ENCODE measurements at regions not wholly inside any gene's neighbourhood (a gene's known extent, or its start where the extent isn't known, plus 50 kb on each side); places are given as distances from the start of the nearest gene placed in this dataset.

DNA sequence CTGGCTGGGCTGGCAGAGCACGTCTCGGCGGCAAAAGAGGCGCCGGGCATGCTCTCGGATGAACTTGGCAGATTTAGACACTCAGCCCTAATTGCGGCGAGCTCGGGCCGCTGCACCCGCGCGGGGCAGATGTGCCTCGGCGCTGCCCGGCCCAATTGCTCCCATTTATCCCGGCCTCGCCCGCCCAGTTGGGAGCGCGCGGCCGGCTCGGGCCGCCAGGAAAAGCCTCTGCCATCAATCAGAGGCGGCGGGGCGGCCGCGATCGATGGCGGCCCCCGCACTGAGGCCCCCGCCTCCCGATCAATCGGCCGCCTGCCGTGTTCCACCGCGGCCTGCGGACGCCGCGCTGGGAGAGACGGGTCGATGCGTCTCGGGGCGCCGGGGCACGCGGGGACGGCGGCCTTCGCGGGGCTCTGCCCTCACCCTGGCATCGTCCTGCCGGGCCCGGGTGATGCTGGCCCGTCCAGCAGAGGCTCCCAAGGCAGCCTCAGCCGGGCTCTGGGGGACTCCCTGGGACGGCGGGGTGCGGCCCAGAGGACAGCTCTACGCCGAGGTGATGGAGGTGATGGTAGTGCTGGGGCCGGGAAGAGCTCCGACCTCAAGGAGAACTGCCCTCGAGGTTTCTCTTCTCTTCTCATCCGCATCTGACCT is 200.9 kb upstream of the N4BP1 start:
- no peak for FAIRE-seq
- Histone ChIP-seq H3K27ac (ENCODE audit: low read depth in 2 of 2, low read length in 2 of 2) (no peak overlapping the region), H3K4me1 (ENCODE audit: control insufficient read depth in 2 of 3, insufficient read depth in 2 of 3, low read depth in 1 of 3, low read length in 3 of 3) (no peaks in the 10 kb centered on the region), H3K36me3 (ENCODE audit: control insufficient read depth in 2 of 3, insufficient read depth in 3 of 3, low read length in 3 of 3) (no peaks in the 10 kb centered on the region), H3K9me3 (ENCODE audit: control insufficient read depth in 2 of 3, insufficient read depth in 1 of 3, low read length in 3 of 3) (no peaks in the 10 kb centered on the region), H3K27me3 (ENCODE audit: control insufficient read depth, insufficient read depth, low read length) (peaks cover 19% of the 10 kb centered on the region), H3K4me3 (ENCODE audit: low read length in 3 of 3) (no peak overlapping the region), H3K9ac (ENCODE audit: low read length in 3 of 3) (no peak overlapping the region)
- TF ChIP-seq, protein P1, sequence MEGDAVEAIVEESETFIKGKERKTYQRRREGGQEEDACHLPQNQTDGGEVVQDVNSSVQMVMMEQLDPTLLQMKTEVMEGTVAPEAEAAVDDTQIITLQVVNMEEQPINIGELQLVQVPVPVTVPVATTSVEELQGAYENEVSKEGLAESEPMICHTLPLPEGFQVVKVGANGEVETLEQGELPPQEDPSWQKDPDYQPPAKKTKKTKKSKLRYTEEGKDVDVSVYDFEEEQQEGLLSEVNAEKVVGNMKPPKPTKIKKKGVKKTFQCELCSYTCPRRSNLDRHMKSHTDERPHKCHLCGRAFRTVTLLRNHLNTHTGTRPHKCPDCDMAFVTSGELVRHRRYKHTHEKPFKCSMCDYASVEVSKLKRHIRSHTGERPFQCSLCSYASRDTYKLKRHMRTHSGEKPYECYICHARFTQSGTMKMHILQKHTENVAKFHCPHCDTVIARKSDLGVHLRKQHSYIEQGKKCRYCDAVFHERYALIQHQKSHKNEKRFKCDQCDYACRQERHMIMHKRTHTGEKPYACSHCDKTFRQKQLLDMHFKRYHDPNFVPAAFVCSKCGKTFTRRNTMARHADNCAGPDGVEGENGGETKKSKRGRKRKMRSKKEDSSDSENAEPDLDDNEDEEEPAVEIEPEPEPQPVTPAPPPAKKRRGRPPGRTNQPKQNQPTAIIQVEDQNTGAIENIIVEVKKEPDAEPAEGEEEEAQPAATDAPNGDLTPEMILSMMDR (IDR thresholded peaks at IDR 0.05; ENCODE audit: borderline replicate concordance, extremely low read depth, insufficient read depth) = no peak
- intact Hi-C loops (cut with DNase I) = no loop called here
- no peak for DNase-seq

DNA sequence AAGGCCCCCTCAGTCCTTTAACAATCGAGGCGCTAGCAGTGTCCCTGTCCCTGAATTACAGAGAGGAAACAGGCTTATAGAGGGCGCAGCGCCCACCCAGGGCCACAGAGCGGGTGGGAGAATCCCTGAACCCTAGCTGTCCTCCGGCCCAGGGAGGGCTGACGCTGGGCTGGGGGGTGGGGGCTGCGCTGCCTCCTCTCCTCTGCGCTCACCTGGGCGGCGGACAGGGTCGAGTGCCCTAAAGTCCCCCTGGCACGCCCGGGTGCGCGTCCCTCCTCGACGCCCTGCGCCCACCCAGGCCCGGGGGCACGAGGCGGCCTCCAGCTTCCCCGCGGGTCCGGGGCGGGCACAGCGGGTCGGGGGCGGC is 200.4 kb upstream of the N4BP1 start:
- H3K9me3 ChIP-seq (ENCODE audit: control insufficient read depth in 2 of 3, insufficient read depth in 1 of 3, low read length in 3 of 3) = no peaks in the 10 kb centered on the region
- no peaks in the 10 kb centered on the region for H3K36me3 ChIP-seq (ENCODE audit: control insufficient read depth in 2 of 3, insufficient read depth in 3 of 3, low read length in 3 of 3)
- no peak overlapping the region for H3K27ac ChIP-seq (ENCODE audit: low read depth in 2 of 2, low read length in 2 of 2)
- DNase-seq = no peak
- peaks cover 19% of the 10 kb centered on the region for H3K27me3 ChIP-seq (ENCODE audit: control insufficient read depth, insufficient read depth, low read length)
- no peak overlapping the region for H3K9ac ChIP-seq (ENCODE audit: low read length in 3 of 3)
- no peak for FAIRE-seq
- H3K4me1 ChIP-seq (ENCODE audit: control insufficient read depth in 2 of 3, insufficient read depth in 2 of 3, low read depth in 1 of 3, low read length in 3 of 3) = no peaks in the 10 kb centered on the region
- TF ChIP-seq, protein P1 (IDR thresholded peaks at IDR 0.05; ENCODE audit: borderline replicate concordance, extremely low read depth, insufficient read depth) = no peak
- H3K4me3 ChIP-seq (ENCODE audit: low read length in 3 of 3) = no peak overlapping the region
- intact Hi-C loops (cut with DNase I) = no loop called here

DNA sequence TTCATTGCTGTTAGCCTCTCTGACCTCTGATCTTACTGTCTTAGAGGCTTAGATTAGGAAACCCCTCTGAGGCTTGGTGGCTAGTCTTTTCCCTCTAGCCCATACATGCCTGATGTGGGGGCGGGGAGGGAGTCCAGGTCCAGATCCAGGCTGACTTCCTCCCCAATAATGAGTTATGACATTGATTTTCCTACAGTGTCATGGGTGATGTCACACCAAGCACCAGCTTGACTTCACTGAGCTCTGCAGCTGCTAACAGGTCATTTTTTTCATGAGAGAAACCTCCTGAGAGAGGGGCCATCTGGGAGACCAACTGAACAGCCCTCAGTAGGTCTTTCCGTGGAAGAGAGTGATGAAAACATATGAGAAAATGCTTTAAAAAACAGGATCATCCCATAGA is 180.2 kb upstream of the N4BP1 start:
- TF ChIP-seq, protein P1 (IDR thresholded peaks at IDR 0.05; ENCODE audit: borderline replicate concordance, extremely low read depth, insufficient read depth) = no peak
- Histone ChIP-seq H3K27ac (ENCODE audit: low read depth in 2 of 2, low read length in 2 of 2) (no peak overlapping the region), H3K4me3 (ENCODE audit: low read length in 3 of 3) (no peak overlapping the region), H3K36me3 (ENCODE audit: control insufficient read depth in 2 of 3, insufficient read depth in 3 of 3, low read length in 3 of 3) (no peaks in the 10 kb centered on the region), H3K9me3 (ENCODE audit: control insufficient read depth in 2 of 3, insufficient read depth in 1 of 3, low read length in 3 of 3) (no peaks in the 10 kb centered on the region), H3K27me3 (ENCODE audit: control insufficient read depth, insufficient read depth, low read length) (no peaks in the 10 kb centered on the region), H3K4me1 (ENCODE audit: control insufficient read depth in 2 of 3, insufficient read depth in 2 of 3, low read depth in 1 of 3, low read length in 3 of 3) (no peaks in the 10 kb centered on the region), H3K9ac (ENCODE audit: low read length in 3 of 3) (no peak overlapping the region)
- FAIRE-seq = no peak
- intact Hi-C loops (cut with DNase I) = no loop called here
- no peak for DNase-seq

DNA sequence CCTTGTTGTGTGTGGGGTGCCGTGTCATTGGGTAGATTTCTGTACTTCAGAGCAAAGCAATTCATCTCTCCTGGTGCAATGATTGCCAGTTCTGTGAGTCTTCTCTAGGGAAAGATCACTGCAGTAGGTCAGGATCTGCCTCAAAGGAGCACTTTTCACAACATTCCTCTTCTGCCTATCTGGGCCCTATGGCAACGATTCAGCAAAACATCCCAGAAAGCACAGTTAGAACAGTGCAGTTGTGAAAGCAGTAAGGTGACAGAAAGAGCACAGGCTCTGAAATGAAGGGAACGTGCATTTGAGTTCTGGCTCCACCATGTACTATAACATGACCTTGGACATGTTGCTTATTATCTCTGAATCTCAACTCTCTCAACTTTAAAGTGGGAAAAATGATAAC is 178.5 kb upstream of the N4BP1 start:
- DNase-seq (no peak), FAIRE-seq (no peak)
- no peak overlapping the region for H3K9ac ChIP-seq (ENCODE audit: low read length in 3 of 3)
- intact Hi-C loops (cut with DNase I) = no loop called here
- H3K9me3 ChIP-seq (ENCODE audit: control insufficient read depth in 2 of 3, insufficient read depth in 1 of 3, low read length in 3 of 3) = no peaks in the 10 kb centered on the region
- H3K36me3 ChIP-seq (ENCODE audit: control insufficient read depth in 2 of 3, insufficient read depth in 3 of 3, low read length in 3 of 3) = no peaks in the 10 kb centered on the region
- no peak overlapping the region for H3K27ac ChIP-seq (ENCODE audit: low read depth in 2 of 2, low read length in 2 of 2)
- TF ChIP-seq, protein P1 (IDR thresholded peaks at IDR 0.05; ENCODE audit: borderline replicate concordance, extremely low read depth, insufficient read depth) = no peak
- H3K4me1 ChIP-seq (ENCODE audit: control insufficient read depth in 2 of 3, insufficient read depth in 2 of 3, low read depth in 1 of 3, low read length in 3 of 3) = no peaks in the 10 kb centered on the region
- no peaks in the 10 kb centered on the region for H3K27me3 ChIP-seq (ENCODE audit: control insufficient read depth, insufficient read depth, low read length)
- no peak overlapping the region for H3K4me3 ChIP-seq (ENCODE audit: low read length in 3 of 3)
